ENCODE measurements at regions not wholly inside any gene's neighbourhood (a gene's known extent, or its start where the extent isn't known, plus 50 kb on each side); places are given as distances from the start of the nearest gene placed in this dataset.
"Not testable (repeated sequence)": the region's sequence is repeated elsewhere in the genome, so short reads cannot be mapped to it uniquely, and the experiment has no call there.

- DNase-seq (ENCODE audit: low read depth) = no peak
- H3K4me3 ChIP-seq (ENCODE audit: control insufficient read depth, low read depth, low read length) = no peak overlapping the region
- no peak for TF ChIP-seq CTCF (conservative IDR thresholded peaks at IDR 0.05; ENCODE audit: control insufficient read depth, insufficient read depth, low read depth, low read length)
These were observed 129.7 kb downstream of the EPC1 start for GRCh38 chr10:32217216-32217615.

- not testable (repeated sequence) for H3K4me3 ChIP-seq (ENCODE audit: control insufficient read depth, low read depth, low read length)
- peak; percentile 19 for DNase-seq (ENCODE audit: low read depth)
These were observed 133.1 kb downstream of the EPC1 start for GRCh38 chr10:32213838-32214237.

- TF ChIP-seq CTCF (conservative IDR thresholded peaks at IDR 0.05; ENCODE audit: control insufficient read depth, insufficient read depth, low read depth, low read length) = no peak
- H3K4me3 ChIP-seq (ENCODE audit: control insufficient read depth, low read depth, low read length) = no peak overlapping the region
These were observed 136.0 kb downstream of the EPC1 start for GRCh38 chr10:32211046-32211363.

GRCh38 chr10:32210306-32211045, 136.5 kb downstream of the EPC1 start:
- peak; percentile 74 for DNase-seq (ENCODE audit: low read depth)
- H3K4me3 ChIP-seq (ENCODE audit: control insufficient read depth, low read depth, low read length) = no peak overlapping the region
- TF ChIP-seq CTCF (conservative IDR thresholded peaks at IDR 0.05; ENCODE audit: control insufficient read depth, insufficient read depth, low read depth, low read length) = peak; percentile 62

More at GRCh38 chr10:32211046-32211363, 136.0 kb downstream of the EPC1 start:
- DNase-seq (ENCODE audit: low read depth) = no peak

GRCh38 chr10:32208005-32208404, 139.0 kb downstream of the EPC1 start:
- H3K4me3 ChIP-seq (ENCODE audit: control insufficient read depth, low read depth, low read length); DNase-seq (ENCODE audit: low read depth): not testable (repeated sequence)

GRCh38 chr10:32207544-32207943, 139.4 kb downstream of the EPC1 start:
- H3K4me3 ChIP-seq (ENCODE audit: control insufficient read depth, low read depth, low read length) = no peak overlapping the region
- peak; percentile 38 for DNase-seq (ENCODE audit: low read depth)
- TF ChIP-seq CTCF (conservative IDR thresholded peaks at IDR 0.05; ENCODE audit: control insufficient read depth, insufficient read depth, low read depth, low read length) = peak; percentile 80

GRCh38 chr10:32205670-32206069, 141.3 kb downstream of the EPC1 start:
- no peak for TF ChIP-seq CTCF (conservative IDR thresholded peaks at IDR 0.05; ENCODE audit: control insufficient read depth, insufficient read depth, low read depth, low read length)
- no peak for DNase-seq (ENCODE audit: low read depth)
- no peak overlapping the region for H3K4me3 ChIP-seq (ENCODE audit: control insufficient read depth, low read depth, low read length)

- no peak for DNase-seq (ENCODE audit: low read depth)
- TF ChIP-seq CTCF (conservative IDR thresholded peaks at IDR 0.05; ENCODE audit: control insufficient read depth, insufficient read depth, low read depth, low read length) = no peak
- H3K4me3 ChIP-seq (ENCODE audit: control insufficient read depth, low read depth, low read length) = no peak overlapping the region
These were observed 142.4 kb downstream of the EPC1 start for GRCh38 chr10:32204606-32205005.

Measured in fibroblast of mammary gland (primary cell).